ENCODE measurements at regions not wholly inside any gene's neighbourhood (a gene's known extent, or its start where the extent isn't known, plus 50 kb on each side); places are given as distances from the start of the nearest gene placed in this dataset.

DNA sequence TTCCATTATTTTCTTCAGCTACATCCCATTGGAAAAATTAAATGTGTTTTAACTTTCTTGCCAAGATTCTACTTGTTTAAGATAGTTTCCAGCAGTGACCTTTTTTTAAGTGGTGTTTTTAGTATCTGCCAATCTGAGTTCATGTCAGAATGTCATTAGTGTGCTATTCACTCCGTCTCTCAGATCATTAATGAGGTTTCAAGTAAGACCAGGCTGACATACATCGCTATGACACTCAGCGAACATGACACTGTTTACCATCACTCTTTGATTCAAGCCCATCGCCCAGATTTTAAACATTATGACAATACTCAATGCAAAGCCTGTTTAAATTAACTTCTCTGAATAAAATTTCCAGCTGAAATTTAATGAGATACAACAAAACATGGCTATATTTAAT is 272.0 kb upstream of the KYNU start (continued):
- TF ChIP-seq KDM1A (IDR thresholded peaks at IDR 0.05; ENCODE audit: borderline replicate concordance, low read length) (no peak), POLR2A (IDR thresholded peaks at IDR 0.05; ENCODE audit: control extremely low read depth in 1 of 2, low read depth in 2 of 2, low read length in 2 of 2) (no peak)

Measured in H1 (cell line).